Peyer's patch (tissue), 4 donors: ENCODE measurements at regions not wholly inside any gene's neighbourhood (a gene's known extent, or its start where the extent isn't known, plus 50 kb on each side); places are given as distances from the start of the nearest gene placed in this dataset.

ENCODE experiments used
- DNase-seq, 3 donors: peaks; one replicate each; pipeline ENCODE4 v3.0.0-alpha.2; 2017 to 2019
- H3K27ac ChIP-seq, 4 donors: fragments of 200-600 bp; sonication (generic); one replicate each; pipeline ENCODE4 v1.5.1; 2016 to 2019
- H3K27me3 ChIP-seq, 2 donors: fragments of 200-600 bp; sonication (generic); one replicate each; pipeline ENCODE4 v1.5.1; 2019
- H3K36me3 ChIP-seq, 3 donors: fragments of 200-600 bp; sonication (generic); one replicate each; pipeline ENCODE4 v1.5.1; 2016 to 2019
- H3K4me1 ChIP-seq, 4 donors: fragments of 200-600 bp; sonication (generic); one replicate each; pipeline ENCODE4 v1.5.1; 2016 to 2019
- H3K4me3 ChIP-seq, 4 donors: fragments of 200-600 bp; sonication (generic); 1 replicate in 3 of 4; 2 replicates in 1 of 4; pipeline ENCODE4 v1.5.1; 2016 to 2019; ENCODE audit warnings: mild to moderate bottlenecking in 1 of 4
- H3K9me3 ChIP-seq, 4 donors: fragments of 200-600 bp; sonication (generic); one replicate each; pipeline ENCODE4 v1.5.1; 2016 to 2019; ENCODE audit warnings: mild to moderate bottlenecking in 1 of 4
- CTCF ChIP-seq, 6 experiments: fragments of 450-650 bp in 4 of 6; fragments of 200-600 bp in 2 of 6; sonication (generic) in 1 of 6; IDR thresholded peaks; one replicate each; pipeline ENCODE4 v1.5.1; 2017 to 2019; ENCODE audit warnings: antibody characterized with exemption in 6 of 6, mild to moderate bottlenecking in 3 of 6, moderate library complexity in 1 of 6
- POLR2A ChIP-seq, 2 donors: fragments of 450-650 bp; IDR thresholded peaks; one replicate each; pipeline ENCODE4 v1.5.1; 2017; ENCODE audit warnings: antibody characterized with exemption in 2 of 2, mild to moderate bottlenecking in 2 of 2, moderate library complexity in 2 of 2

GRCh38 chr18:72197591-72197990, 346.6 kb downstream of the CBLN2 start:
- no peak overlapping the region for H3K4me3 ChIP-seq
- no peak for DNase-seq
- TF ChIP-seq POLR2A (IDR thresholded peaks at IDR 0.05), result no peak
- no peak for TF ChIP-seq CTCF (IDR thresholded peaks at IDR 0.05)
- no peaks in the 10 kb centered on the region for H3K9me3 ChIP-seq
- H3K36me3 ChIP-seq, result no peaks in the 10 kb centered on the region
- no peaks in the 10 kb centered on the region for H3K4me1 ChIP-seq
- no peak overlapping the region for H3K27ac ChIP-seq
- H3K27me3 ChIP-seq, result no peaks in the 10 kb centered on the region

GRCh38 chr18:72194072-72194471, 350.1 kb downstream of the CBLN2 start:
- no peak overlapping the region for H3K4me3 ChIP-seq
- H3K9me3 ChIP-seq, result no peaks in the 10 kb centered on the region
- H3K27ac ChIP-seq, result no peak overlapping the region
- no peaks in the 10 kb centered on the region for H3K36me3 ChIP-seq
- no peaks in the 10 kb centered on the region for H3K27me3 ChIP-seq
- TF ChIP-seq POLR2A (IDR thresholded peaks at IDR 0.05), result no peak
- DNase-seq, result no peak
- no peaks in the 10 kb centered on the region for H3K4me1 ChIP-seq

GRCh38 chr18:72187956-72188355, 356.2 kb downstream of the CBLN2 start:
- TF ChIP-seq CTCF (IDR thresholded peaks at IDR 0.05) (no peak), POLR2A (IDR thresholded peaks at IDR 0.05) (no peak)
- no peak for DNase-seq
- Histone ChIP-seq H3K27me3 (no peaks in the 10 kb centered on the region), H3K36me3 (no peaks in the 10 kb centered on the region), H3K9me3 (peaks cover 0 to 3% (median 0%) of the 10 kb centered on the region in 4 donors), H3K4me1 (no peaks in the 10 kb centered on the region), H3K27ac (no peak overlapping the region), H3K4me3 (no peak overlapping the region)

- no peaks in the 10 kb centered on the region for H3K27me3 ChIP-seq
- no peak overlapping the region for H3K4me3 ChIP-seq
- DNase-seq, result no peak
- TF ChIP-seq CTCF (IDR thresholded peaks at IDR 0.05) (no peak), POLR2A (IDR thresholded peaks at IDR 0.05) (no peak)
- H3K36me3 ChIP-seq, result no peaks in the 10 kb centered on the region
- H3K4me1 ChIP-seq, result no peaks in the 10 kb centered on the region
- peaks cover 0 to 3% (median 0%) of the 10 kb centered on the region in 4 donors for H3K9me3 ChIP-seq
- no peak overlapping the region for H3K27ac ChIP-seq
These were observed 362.8 kb downstream of the CBLN2 start for GRCh38 chr18:72181241-72181764.

- H3K27ac ChIP-seq, result no peak overlapping the region
- no peaks in the 10 kb centered on the region for H3K36me3 ChIP-seq
- no peak for DNase-seq
- no peak overlapping the region for H3K4me3 ChIP-seq
- H3K9me3 ChIP-seq, result peaks cover 0 to 3% (median 0%) of the 10 kb centered on the region in 4 donors
- no peak for TF ChIP-seq POLR2A (IDR thresholded peaks at IDR 0.05)
- no peak for TF ChIP-seq CTCF (IDR thresholded peaks at IDR 0.05)
- no peaks in the 10 kb centered on the region for H3K4me1 ChIP-seq
- H3K27me3 ChIP-seq, result no peaks in the 10 kb centered on the region
These were observed 363.5 kb downstream of the CBLN2 start for GRCh38 chr18:72180689-72181088.

- no peaks in the 10 kb centered on the region for H3K36me3 ChIP-seq
- TF ChIP-seq CTCF (IDR thresholded peaks at IDR 0.05) (no peak), POLR2A (IDR thresholded peaks at IDR 0.05) (no peak)
- no peaks in the 10 kb centered on the region for H3K9me3 ChIP-seq
- no peaks in the 10 kb centered on the region for H3K27me3 ChIP-seq
- no peak for DNase-seq
- H3K4me3 ChIP-seq, result no peak overlapping the region
- no peaks in the 10 kb centered on the region for H3K4me1 ChIP-seq
- no peak overlapping the region for H3K27ac ChIP-seq
These were observed 369.0 kb downstream of the CBLN2 start for GRCh38 chr18:72174972-72175649.
